B cell (primary cell): ENCODE measurements at regions not wholly inside any gene's neighbourhood (a gene's known extent, or its start where the extent isn't known, plus 50 kb on each side); places are given as distances from the start of the nearest gene placed in this dataset.

Experiments used
- ATAC-seq: fragments of 200-7000 bp; cut with Tn5 transposase; one replicate; pipeline ENCODE4 v1.10.0; 2021; ENCODE audit warnings: low read depth, mild to moderate bottlenecking, moderate number of reproducible peaks, moderate library complexity
- CTCF ChIA-PET: fragments of 350-600 bp; sonication (Branson Sonifier 250); formaldehyde crosslinking; loops from one replicate; lab custom pipeline; 2021; ENCODE audit warnings: antibody characterized with exemption, inconsistent platforms; lab: Charles Lee
- POLR2A ChIA-PET: fragments of 350-600 bp; sonication (Branson Sonifier 250); formaldehyde crosslinking; loops from one replicate; lab custom pipeline; 2021; ENCODE audit warnings: antibody characterized with exemption; lab: Charles Lee
- DNase-seq: peaks from one replicate; pipeline ENCODE4 v3.0.0; 2013
- H2AFZ ChIP-seq: 2 replicates; pipeline ENCODE4 v1.6.1; 2012; ENCODE audit warnings: mild to moderate bottlenecking, low read depth, low read length; ENCODE audit not compliant: insufficient read depth, poor library complexity, severe bottlenecking
- H3K27ac ChIP-seq, 2 donors: 1 replicate in 1 of 2; 2 replicates in 1 of 2; pipeline ENCODE4 v1.5.1; 2012 to 2013; ENCODE audit warnings: low read length in 2 of 2, mild to moderate bottlenecking in 2 of 2, moderate library complexity in 1 of 2
- H3K27me3 ChIP-seq, 4 experiments: fragments of 200-600 bp in 1 of 4; sonication (generic) in 1 of 4; replicated peaks in 1 of 4; 1 replicate in 2 of 4; 2 replicates in 2 of 4; pipeline versions ENCODE4 v1.6.1 to v1.7.0; 2013 to 2016; ENCODE audit warnings: low read length in 3 of 4, mild to moderate bottlenecking in 2 of 4, mixed read lengths in 1 of 4, moderate library complexity in 1 of 4; ENCODE audit not compliant: insufficient read depth in 4 of 4, control insufficient read depth in 3 of 4; ENCODE audit errors: control extremely low read depth in 1 of 4
- H3K36me3 ChIP-seq, 2 experiments: replicated peaks in 1 of 2; 1 replicate in 1 of 2; 2 replicates in 1 of 2; pipeline versions ENCODE4 v1.6.1 to v1.7.1; 2013; ENCODE audit warnings: low read length in 1 of 2; ENCODE audit not compliant: insufficient read depth in 2 of 2, control insufficient read depth in 1 of 2; ENCODE audit errors: control extremely low read depth in 1 of 2, extremely low read depth in 1 of 2
- H3K4me1 ChIP-seq, 2 donors: fragments of 200-600 bp in 1 of 2; sonication (generic) in 1 of 2; 1 replicate in 1 of 2; 2 replicates in 1 of 2; pipeline versions ENCODE4 v1.5.1 to v1.6.1; 2013 to 2017; ENCODE audit warnings: low read length in 2 of 2; ENCODE audit not compliant: control insufficient read depth in 2 of 2, insufficient read depth in 2 of 2
- H3K4me2 ChIP-seq: replicated peaks from 2 replicates; pipeline ENCODE3; 2012; ENCODE audit warnings: mild to moderate bottlenecking, low read depth, low read length; ENCODE audit not compliant: poor library complexity, severe bottlenecking
- H3K4me3 ChIP-seq, 5 experiments: fragments of 200-600 bp in 1 of 5; sonication (generic) in 1 of 5; 1 replicate in 3 of 5; 2 replicates in 2 of 5; pipeline versions ENCODE4 v1.5.1 to v1.7.0; 2011 to 2016; ENCODE audit warnings: low read length in 4 of 5, mild to moderate bottlenecking in 4 of 5, low read depth in 2 of 5, control low read depth in 1 of 5, moderate library complexity in 1 of 5; ENCODE audit not compliant: insufficient read depth in 1 of 5; ENCODE audit errors: control extremely low read depth in 1 of 5, extremely low read depth in 1 of 5
- H3K79me2 ChIP-seq: fragments of 200-600 bp; sonication (generic); one replicate; pipeline ENCODE4 v1.6.0; 2016; ENCODE audit warnings: low read length; ENCODE audit not compliant: control insufficient read depth, insufficient read depth
- H3K9ac ChIP-seq: fragments of 200-600 bp; sonication (generic); 2 replicates; pipeline ENCODE4 v1.6.1; 2017; ENCODE audit warnings: mild to moderate bottlenecking, low read length, moderate library complexity
- H3K9me3 ChIP-seq, 3 donors: one replicate each; pipeline versions ENCODE4 v1.6.1 to v1.7.1; 2013; ENCODE audit warnings: low read length in 2 of 3; ENCODE audit not compliant: control insufficient read depth in 2 of 3, insufficient read depth in 1 of 3; ENCODE audit errors: control extremely low read depth in 1 of 3
- H4K20me1 ChIP-seq: 2 replicates; pipeline ENCODE4 v1.6.0; 2012; ENCODE audit warnings: mild to moderate bottlenecking, low read length; ENCODE audit not compliant: insufficient read depth, control insufficient read depth, poor library complexity, severe bottlenecking
- H3K27ac Mint-ChIP-seq: one replicate; pipeline ENCODE4 v1.8.0; 2021; ENCODE audit warnings: mixed read lengths
- H3K27me3 Mint-ChIP-seq: one replicate; pipeline ENCODE4 v1.8.0; 2021; ENCODE audit warnings: mixed read lengths
- H3K4me1 Mint-ChIP-seq: one replicate; pipeline ENCODE4 v1.8.0; 2021; ENCODE audit warnings: mixed read lengths
- H3K4me3 Mint-ChIP-seq: one replicate; pipeline ENCODE4 v1.8.0; 2021; ENCODE audit warnings: mixed read lengths
- H3K9me3 Mint-ChIP-seq: one replicate; pipeline ENCODE4 v1.8.0; 2022; ENCODE audit warnings: mixed read lengths; ENCODE audit not compliant: insufficient read depth
- CTCF ChIP-seq: fragments of 200-600 bp; IDR thresholded peaks from one replicate; pipeline ENCODE4 v1.8.0; 2022; ENCODE audit warnings: antibody characterized with exemption, mild to moderate bottlenecking
- EZH2 ChIP-seq: IDR thresholded peaks from 2 replicates; pipeline ENCODE4 v1.6.1; 2012; ENCODE audit warnings: borderline replicate concordance, low read depth, mild to moderate bottlenecking, moderate library complexity, low read length; ENCODE audit not compliant: insufficient read depth, poor library complexity, severe bottlenecking
- WGBS: methylation state at CpG from one replicate; pipeline ENCODE4 v1.1.5; 2013; ENCODE audit warnings: missing lambda C conversion rate; ENCODE audit not compliant: insufficient coverage; 5-methylcytosine and 5-hydroxymethylcytosine counted together
- intact Hi-C: fragments of 100-400 bp; cut with micrococcal nuclease; formaldehyde crosslinking; loops from one replicate; pipeline ENCODE4 v1.10.0; 2022

DNA sequence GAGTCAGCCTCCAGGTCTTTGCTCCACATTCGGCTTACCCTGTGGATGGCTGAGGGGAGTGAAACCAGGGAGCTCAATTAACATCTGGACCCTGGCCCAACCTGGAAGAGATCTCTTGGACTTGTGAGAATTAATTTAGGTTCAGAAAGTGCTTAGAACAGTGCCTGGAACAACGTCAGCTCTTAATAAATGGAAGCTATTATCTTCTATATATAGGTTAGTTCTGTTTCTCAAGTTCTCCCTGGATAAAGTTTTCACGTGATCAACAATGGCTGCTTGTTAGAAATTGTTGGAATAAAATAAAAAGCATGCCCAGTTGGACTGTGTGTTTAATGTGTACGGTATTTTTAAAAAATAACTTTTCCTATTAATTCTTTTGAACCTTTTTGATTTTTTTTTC, 80.8 kb downstream of the TRIML1 start:
- Histone ChIP-seq H4K20me1 (no peaks in the 10 kb centered on the region), H3K4me1 (no peaks in the 10 kb centered on the region), H3K27me3 (no peaks in the 10 kb centered on the region), H3K36me3 (no peaks in the 10 kb centered on the region), H2AFZ (no peak overlapping the region), H3K27ac (no peak overlapping the region), H3K79me2 (no peaks in the 10 kb centered on the region), H3K4me2 (no peak overlapping the region), H3K9me3 (peaks cover 0 to 25% (median 0%) of the 10 kb centered on the region in 3 donors), H3K4me3 (no peak overlapping the region), H3K9ac (no peak overlapping the region)
- intact Hi-C loops: no loop called here
- peaks cover 3% of the 10 kb centered on the region for H3K9me3 Mint-ChIP-seq
- H3K27ac Mint-ChIP-seq: no peak overlapping the region
- TF ChIP-seq CTCF (no peak), EZH2 (no peak)
- POLR2A ChIA-PET: no interaction called here
- no peak overlapping the region for H3K4me3 Mint-ChIP-seq
- DNase-seq (no peak), ATAC-seq (no peak)
- no peaks in the 10 kb centered on the region for H3K27me3 Mint-ChIP-seq
- no peaks in the 10 kb centered on the region for H3K4me1 Mint-ChIP-seq
- WGBS: 90% methylated on average over 1 of the region's 4 CpGs
- CTCF ChIA-PET: no interaction called here

GRCh38 chr4:188221090-188221489, 81.8 kb downstream of the TRIML1 start:
- TF ChIP-seq EZH2: no peak
- no peak for TF ChIP-seq CTCF
- ChIA-PET POLR2A (no interaction called here), CTCF (interaction anchor here (0.6 kb wide), 1 partner anchor 23 kb away, joined by 3 read pairs; no protein-coding TSS in a partner anchor)
- Histone ChIP-seq H3K36me3 (no peaks in the 10 kb centered on the region), H3K4me2 (no peak overlapping the region), H3K4me1 (no peaks in the 10 kb centered on the region), H3K27me3 (no peaks in the 10 kb centered on the region), H3K79me2 (no peaks in the 10 kb centered on the region), H3K4me3 (no peak overlapping the region), H4K20me1 (no peaks in the 10 kb centered on the region), H3K9ac (no peak overlapping the region), H3K27ac (no peak overlapping the region), H2AFZ (no peak overlapping the region), H3K9me3 (peaks cover 0 to 25% (median 0%) of the 10 kb centered on the region in 3 donors)
- DNase-seq (no peak), ATAC-seq (no peak)
- no peak overlapping the region for H3K27ac Mint-ChIP-seq
- H3K4me1 Mint-ChIP-seq: no peaks in the 10 kb centered on the region
- H3K4me3 Mint-ChIP-seq: no peak overlapping the region
- no CpG with 5 or more reads among the region's 2 CpGs for WGBS
- no peaks in the 10 kb centered on the region for H3K27me3 Mint-ChIP-seq
- intact Hi-C loops: no loop called here
- peaks cover 3% of the 10 kb centered on the region for H3K9me3 Mint-ChIP-seq
